A673 (cell line): ENCODE measurements at regions not wholly inside any gene's neighbourhood (a gene's known extent, or its start where the extent isn't known, plus 50 kb on each side); places are given as distances from the start of the nearest gene placed in this dataset.

Experiments used
- EZH2 ChIP-seq: fragments of 200-600 bp; sonication (generic); IDR thresholded peaks from 2 replicates; pipeline ENCODE4 v1.6.1; 2017; ENCODE audit warnings: borderline replicate concordance, low read depth, mild to moderate bottlenecking, mixed read lengths, antibody characterized with exemption, low read length; ENCODE audit not compliant: poor library complexity, severe bottlenecking
- TF ChIP-seq, protein P1 (sequence below): fragments of 300-800, 200-600 bp; sonication (generic); conservative IDR thresholded peaks from 2 replicates; pipeline ENCODE4 v1.5.1; 2017; ENCODE audit warnings: low read depth, mild to moderate bottlenecking, antibody characterized with exemption, low read length, moderate library complexity, mixed read lengths

- TF ChIP-seq, protein P1, sequence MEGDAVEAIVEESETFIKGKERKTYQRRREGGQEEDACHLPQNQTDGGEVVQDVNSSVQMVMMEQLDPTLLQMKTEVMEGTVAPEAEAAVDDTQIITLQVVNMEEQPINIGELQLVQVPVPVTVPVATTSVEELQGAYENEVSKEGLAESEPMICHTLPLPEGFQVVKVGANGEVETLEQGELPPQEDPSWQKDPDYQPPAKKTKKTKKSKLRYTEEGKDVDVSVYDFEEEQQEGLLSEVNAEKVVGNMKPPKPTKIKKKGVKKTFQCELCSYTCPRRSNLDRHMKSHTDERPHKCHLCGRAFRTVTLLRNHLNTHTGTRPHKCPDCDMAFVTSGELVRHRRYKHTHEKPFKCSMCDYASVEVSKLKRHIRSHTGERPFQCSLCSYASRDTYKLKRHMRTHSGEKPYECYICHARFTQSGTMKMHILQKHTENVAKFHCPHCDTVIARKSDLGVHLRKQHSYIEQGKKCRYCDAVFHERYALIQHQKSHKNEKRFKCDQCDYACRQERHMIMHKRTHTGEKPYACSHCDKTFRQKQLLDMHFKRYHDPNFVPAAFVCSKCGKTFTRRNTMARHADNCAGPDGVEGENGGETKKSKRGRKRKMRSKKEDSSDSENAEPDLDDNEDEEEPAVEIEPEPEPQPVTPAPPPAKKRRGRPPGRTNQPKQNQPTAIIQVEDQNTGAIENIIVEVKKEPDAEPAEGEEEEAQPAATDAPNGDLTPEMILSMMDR, result no peak
- TF ChIP-seq EZH2, result no peak
Observed at GRCh38 chr5:114208120-114208519, 153.8 kb upstream of the KCNN2 start.
